Stimulated activated effector memory CD8-positive, alpha-beta T cell treated with anti-CD3 and anti-CD28 coated beads, Interleukin-12 subunit alpha, Interleukin-12 subunit beta, amount 100 ng/mL, for 72 hours (primary cell): ENCODE measurements at regions not wholly inside any gene's neighbourhood (a gene's known extent, or its start where the extent isn't known, plus 50 kb on each side); places are given as distances from the start of the nearest gene placed in this dataset.
A peak's percentile ranks its signal among the peaks of the same experiment; 100 is the strongest.

Experiments
- ATAC-seq: fragments of 150-1000 bp; cut with Tn5 transposase; 2 replicates; pipeline ENCODE4 v1.10.0; 2021
- DNase-seq, 2 donors: peaks; one replicate each; pipeline ENCODE4 v3.0.0; 2021 to 2022; ENCODE audit warnings: low spot score in 2 of 2
- H3K27ac Mint-ChIP-seq: one replicate; pipeline ENCODE4 v1.8.0; 2022; ENCODE audit warnings: mild to moderate bottlenecking, mixed read lengths
- H3K36me3 Mint-ChIP-seq: one replicate; pipeline ENCODE4 v1.8.0; 2022; ENCODE audit warnings: mild to moderate bottlenecking, mixed read lengths
- H3K4me1 Mint-ChIP-seq: one replicate; pipeline ENCODE4 v1.8.0; 2022; ENCODE audit warnings: mixed read lengths
- H3K4me3 Mint-ChIP-seq: one replicate; pipeline ENCODE4 v1.8.0; 2022; ENCODE audit warnings: mild to moderate bottlenecking, mixed read lengths
- H3K9me3 Mint-ChIP-seq: one replicate; pipeline ENCODE4 v1.8.0; 2022; ENCODE audit warnings: mixed read lengths

- H3K36me3 Mint-ChIP-seq = no peaks in the 10 kb centered on the region
Measured at GRCh38 chr9:85405566-85405950, 336.2 kb downstream of the AGTPBP1 start.

GRCh38 chr9:85404911-85405565 is 336.7 kb downstream of the AGTPBP1 start:
- DNase-seq = no peak

More at GRCh38 chr9:85405566-85405950, 336.2 kb downstream of the AGTPBP1 start:
- no peak for DNase-seq
- H3K9me3 Mint-ChIP-seq = no peaks in the 10 kb centered on the region
- no peak overlapping the region for H3K4me3 Mint-ChIP-seq
- no peak overlapping the region for H3K27ac Mint-ChIP-seq
- no peaks in the 10 kb centered on the region for H3K4me1 Mint-ChIP-seq
- ATAC-seq = no peak

GRCh38 chr9:85402551-85402950 is 339.2 kb downstream of the AGTPBP1 start:
- Mint-ChIP-seq H3K36me3 (no peaks in the 10 kb centered on the region), H3K4me3 (no peak overlapping the region), H3K9me3 (no peaks in the 10 kb centered on the region), H3K27ac (no peak overlapping the region), H3K4me1 (no peaks in the 10 kb centered on the region)
- DNase-seq = no peak
- no peak for ATAC-seq

More at GRCh38 chr9:85404911-85405565, 336.7 kb downstream of the AGTPBP1 start:
- no peak for ATAC-seq
- Mint-ChIP-seq H3K4me1 (no peaks in the 10 kb centered on the region), H3K27ac (no peak overlapping the region), H3K36me3 (no peaks in the 10 kb centered on the region), H3K9me3 (no peaks in the 10 kb centered on the region), H3K4me3 (no peak overlapping the region)

- ATAC-seq (no peak), DNase-seq (no peak)
- Mint-ChIP-seq H3K4me3 (no peak overlapping the region), H3K36me3 (no peaks in the 10 kb centered on the region), H3K4me1 (no peaks in the 10 kb centered on the region), H3K9me3 (no peaks in the 10 kb centered on the region), H3K27ac (no peak overlapping the region)
Measured at GRCh38 chr9:85401998-85402397, 339.8 kb downstream of the AGTPBP1 start.

- DNase-seq (no peak), ATAC-seq (no peak)
- Mint-ChIP-seq H3K9me3 (no peaks in the 10 kb centered on the region), H3K27ac (no peak overlapping the region), H3K4me3 (no peak overlapping the region), H3K4me1 (no peaks in the 10 kb centered on the region), H3K36me3 (no peaks in the 10 kb centered on the region)
Measured at GRCh38 chr9:85397005-85397404, 344.7 kb downstream of the AGTPBP1 start.

- Mint-ChIP-seq H3K27ac (no peak overlapping the region), H3K4me3 (no peak overlapping the region), H3K4me1 (no peaks in the 10 kb centered on the region), H3K36me3 (no peaks in the 10 kb centered on the region), H3K9me3 (no peaks in the 10 kb centered on the region)
- ATAC-seq (no peak), DNase-seq (no peak)
Measured at GRCh38 chr9:85392260-85392659, 349.5 kb downstream of the AGTPBP1 start.

- H3K9me3 Mint-ChIP-seq = no peaks in the 10 kb centered on the region
- no peak overlapping the region for H3K27ac Mint-ChIP-seq
- DNase-seq (peak in 1 of 2 donors; percentile 13), ATAC-seq (no peak)
- no peaks in the 10 kb centered on the region for H3K36me3 Mint-ChIP-seq
- H3K4me1 Mint-ChIP-seq = no peaks in the 10 kb centered on the region
- H3K4me3 Mint-ChIP-seq = no peak overlapping the region
Measured at GRCh38 chr9:85377731-85378289, 363.9 kb downstream of the AGTPBP1 start.

GRCh38 chr9:85368781-85369180 is 373.0 kb downstream of the AGTPBP1 start:
- H3K27ac Mint-ChIP-seq = no peak overlapping the region
- H3K36me3 Mint-ChIP-seq = no peaks in the 10 kb centered on the region
- no peaks in the 10 kb centered on the region for H3K4me1 Mint-ChIP-seq
- no peak for ATAC-seq
- no peak overlapping the region for H3K4me3 Mint-ChIP-seq
- no peaks in the 10 kb centered on the region for H3K9me3 Mint-ChIP-seq
- no peak for DNase-seq

- no peak overlapping the region for H3K27ac Mint-ChIP-seq
Measured at GRCh38 chr9:85359161-85359560, 382.6 kb downstream of the AGTPBP1 start.

GRCh38 chr9:85349046-85349445 is 392.7 kb downstream of the AGTPBP1 start:
- no peaks in the 10 kb centered on the region for H3K36me3 Mint-ChIP-seq
- no peak for ATAC-seq
- H3K27ac Mint-ChIP-seq = no peak overlapping the region
- no peaks in the 10 kb centered on the region for H3K9me3 Mint-ChIP-seq
- H3K4me3 Mint-ChIP-seq = no peak overlapping the region
- DNase-seq = no peak
- H3K4me1 Mint-ChIP-seq = no peaks in the 10 kb centered on the region

More at GRCh38 chr9:85359161-85359560, 382.6 kb downstream of the AGTPBP1 start:
- Mint-ChIP-seq H3K9me3 (no peaks in the 10 kb centered on the region), H3K4me3 (no peak overlapping the region), H3K36me3 (peaks cover 4% of the 10 kb centered on the region), H3K4me1 (no peaks in the 10 kb centered on the region)
- DNase-seq (no peak), ATAC-seq (no peak)

- no peak for ATAC-seq
- Mint-ChIP-seq H3K4me3 (no peak overlapping the region), H3K27ac (no peak overlapping the region), H3K4me1 (no peaks in the 10 kb centered on the region), H3K9me3 (no peaks in the 10 kb centered on the region), H3K36me3 (no peaks in the 10 kb centered on the region)
- DNase-seq = no peak
Measured at GRCh38 chr9:85347541-85347940, 394.2 kb downstream of the AGTPBP1 start.

- H3K36me3 Mint-ChIP-seq = no peaks in the 10 kb centered on the region
- no peak overlapping the region for H3K4me3 Mint-ChIP-seq
- ATAC-seq = no peak
- no peak overlapping the region for H3K27ac Mint-ChIP-seq
- no peak for DNase-seq
- peaks cover 2% of the 10 kb centered on the region for H3K9me3 Mint-ChIP-seq
- no peaks in the 10 kb centered on the region for H3K4me1 Mint-ChIP-seq
Measured at GRCh38 chr9:85344901-85345300, 396.9 kb downstream of the AGTPBP1 start.

GRCh38 chr9:85339338-85339737 is 402.4 kb downstream of the AGTPBP1 start:
- H3K4me1 Mint-ChIP-seq = no peaks in the 10 kb centered on the region
- no peak for ATAC-seq
- peaks cover 2% of the 10 kb centered on the region for H3K9me3 Mint-ChIP-seq
- no peaks in the 10 kb centered on the region for H3K36me3 Mint-ChIP-seq
- no peak overlapping the region for H3K4me3 Mint-ChIP-seq
- H3K27ac Mint-ChIP-seq = no peak overlapping the region
- no peak for DNase-seq

- no peak overlapping the region for H3K27ac Mint-ChIP-seq
- no peaks in the 10 kb centered on the region for H3K4me1 Mint-ChIP-seq
- H3K4me3 Mint-ChIP-seq = no peak overlapping the region
- ATAC-seq (no peak), DNase-seq (no peak)
- H3K36me3 Mint-ChIP-seq = no peaks in the 10 kb centered on the region
- H3K9me3 Mint-ChIP-seq = no peaks in the 10 kb centered on the region
Measured at GRCh38 chr9:85334228-85334627, 407.5 kb downstream of the AGTPBP1 start.

- DNase-seq (no peak), ATAC-seq (no peak)
- no peaks in the 10 kb centered on the region for H3K9me3 Mint-ChIP-seq
- no peaks in the 10 kb centered on the region for H3K4me1 Mint-ChIP-seq
- H3K36me3 Mint-ChIP-seq = no peaks in the 10 kb centered on the region
- H3K27ac Mint-ChIP-seq = no peak overlapping the region
- H3K4me3 Mint-ChIP-seq = no peak overlapping the region
Measured at GRCh38 chr9:85332487-85332886, 409.3 kb downstream of the AGTPBP1 start.

- DNase-seq = no peak
- Mint-ChIP-seq H3K36me3 (no peaks in the 10 kb centered on the region), H3K4me3 (no peak overlapping the region)
Measured at GRCh38 chr9:85331626-85332025, 410.1 kb downstream of the AGTPBP1 start.

More at GRCh38 chr9:85331626-85332025, 410.1 kb downstream of the AGTPBP1 start:
- ATAC-seq = no peak
- H3K4me1 Mint-ChIP-seq = no peaks in the 10 kb centered on the region
- H3K27ac Mint-ChIP-seq = no peak overlapping the region
- peaks cover 4% of the 10 kb centered on the region for H3K9me3 Mint-ChIP-seq
